NCI-H524 (cell line): ENCODE measurements at regions not wholly inside any gene's neighbourhood (a gene's known extent, or its start where the extent isn't known, plus 50 kb on each side); places are given as distances from the start of the nearest gene placed in this dataset.
A peak's percentile ranks its signal among the peaks of the same experiment; 100 is the strongest.
"Not testable (repeated sequence)": the region's sequence is repeated elsewhere in the genome, so short reads cannot be mapped to it uniquely, and the experiment has no call there.

Experiments used
- DNase-seq, 2 experiments: peaks; one replicate each; lab custom pipeline; 2025; lab: John Stamatoyannopoulos, UW

DNA sequence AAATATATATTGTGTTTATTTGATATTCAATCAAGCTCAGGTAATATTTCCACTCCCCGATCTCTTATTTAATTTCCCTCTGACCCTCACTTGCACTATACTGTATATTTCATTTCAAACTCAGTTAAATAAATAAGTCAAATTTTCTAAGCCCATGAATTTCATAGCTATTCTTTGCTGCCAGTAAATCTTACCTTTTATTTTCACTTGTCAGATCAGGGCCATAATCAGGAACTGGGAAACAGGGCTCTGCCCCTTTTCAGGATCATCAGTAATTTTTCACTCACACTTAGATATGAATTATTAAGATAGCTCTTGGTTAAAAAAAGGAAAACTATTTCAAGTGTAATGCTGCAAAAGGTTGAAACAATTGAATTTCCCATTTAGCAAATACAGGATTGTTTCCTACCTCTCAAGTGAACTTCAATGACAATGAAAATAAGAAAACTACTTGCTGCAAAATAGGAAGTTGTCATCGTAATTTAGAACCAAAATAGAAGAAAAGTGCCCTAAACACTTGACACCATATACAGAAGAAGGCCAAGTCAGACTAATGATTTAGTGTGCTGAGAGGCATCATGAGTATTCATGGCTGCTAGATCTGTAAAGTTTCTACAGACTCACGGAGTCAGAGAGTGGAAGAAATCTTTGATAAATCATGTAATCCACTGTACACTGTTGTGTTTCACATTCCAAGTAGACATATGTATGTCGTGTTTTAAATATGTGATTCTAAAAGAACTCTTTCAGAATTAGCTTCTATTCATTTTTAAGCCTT lies 316.8 kb upstream of the CNTN5 start:
- DNase-seq, result no peak

DNA sequence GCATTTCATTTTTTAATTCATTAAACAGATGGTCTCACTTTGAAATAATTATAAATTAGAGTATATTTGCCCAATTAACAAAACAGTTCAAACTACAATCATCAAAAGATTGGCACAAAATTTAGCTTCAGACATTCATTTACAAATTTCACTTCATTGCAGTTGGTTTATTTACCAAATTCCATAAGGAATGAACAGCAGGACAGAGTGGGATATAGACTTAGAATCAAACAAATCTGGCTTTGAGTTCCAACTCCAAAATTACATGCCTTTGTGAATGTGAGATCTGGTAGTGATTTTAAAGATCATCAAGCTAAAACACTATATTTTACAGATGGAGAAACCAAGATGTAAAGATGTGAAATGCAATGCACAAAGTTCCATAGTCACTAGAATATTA lies 310.7 kb upstream of the CNTN5 start:
- no peak for DNase-seq

DNA sequence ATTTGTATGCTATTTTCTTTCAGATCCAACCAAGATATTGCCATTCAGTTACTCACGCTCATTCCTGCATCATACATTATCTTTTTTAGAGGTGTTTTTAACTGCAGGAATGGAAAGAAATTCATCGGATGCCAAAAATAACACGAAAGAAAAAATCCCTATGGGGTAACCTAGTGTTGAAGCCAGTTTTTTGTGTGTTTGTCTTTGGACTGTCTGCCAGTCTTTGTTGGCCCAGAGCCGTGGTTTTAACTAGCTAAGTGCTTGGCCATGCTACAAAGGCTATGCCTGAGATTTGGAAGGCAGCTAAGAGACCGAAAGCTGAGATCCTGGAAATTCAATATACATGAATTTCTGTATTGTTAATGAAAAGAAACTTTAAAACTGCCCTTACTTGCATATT lies 309.8 kb upstream of the CNTN5 start:
- DNase-seq, result no peak

- DNase-seq, result no peak
These were observed 299.8 kb upstream of the CNTN5 start for GRCh38 chr11:98720951-98721350.

DNA sequence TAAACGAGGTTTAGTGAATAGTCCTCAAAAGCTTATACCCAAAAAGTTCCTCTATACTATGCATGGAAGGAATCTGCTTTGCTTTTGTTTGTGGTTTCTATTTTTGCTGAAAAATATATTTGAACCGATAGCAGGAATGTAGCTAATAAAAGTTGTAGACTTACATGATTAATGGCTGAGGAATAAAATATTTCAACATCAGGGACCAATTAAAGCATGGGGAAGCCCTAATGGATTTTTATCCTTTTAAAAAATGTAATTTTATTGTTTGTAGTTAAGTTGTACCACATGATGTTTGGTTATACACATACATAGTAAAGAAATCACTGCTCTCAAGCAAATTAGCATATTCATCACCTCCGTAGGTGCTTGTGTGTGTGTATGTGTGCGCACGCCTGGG lies 295.3 kb upstream of the CNTN5 start:
- DNase-seq, result no peak

DNA sequence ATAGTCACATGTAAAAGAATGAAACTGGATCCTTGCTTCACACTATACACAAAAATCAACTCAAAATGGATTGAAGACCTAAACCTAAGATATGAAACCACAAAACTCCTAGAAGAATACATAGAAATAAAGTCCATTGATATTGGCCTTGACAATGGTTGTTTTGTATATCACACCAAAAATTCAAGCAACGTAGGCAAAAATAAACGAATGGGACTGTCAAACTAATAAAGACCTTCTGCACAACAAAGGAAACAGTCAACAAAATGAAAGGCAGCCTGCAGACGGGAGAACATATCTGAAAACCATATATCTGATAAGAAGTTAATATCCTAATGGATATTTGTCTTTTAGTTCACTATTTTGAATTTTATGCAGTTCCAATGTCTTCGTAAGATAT lies 292.3 kb upstream of the CNTN5 start:
- no peak for DNase-seq

DNA sequence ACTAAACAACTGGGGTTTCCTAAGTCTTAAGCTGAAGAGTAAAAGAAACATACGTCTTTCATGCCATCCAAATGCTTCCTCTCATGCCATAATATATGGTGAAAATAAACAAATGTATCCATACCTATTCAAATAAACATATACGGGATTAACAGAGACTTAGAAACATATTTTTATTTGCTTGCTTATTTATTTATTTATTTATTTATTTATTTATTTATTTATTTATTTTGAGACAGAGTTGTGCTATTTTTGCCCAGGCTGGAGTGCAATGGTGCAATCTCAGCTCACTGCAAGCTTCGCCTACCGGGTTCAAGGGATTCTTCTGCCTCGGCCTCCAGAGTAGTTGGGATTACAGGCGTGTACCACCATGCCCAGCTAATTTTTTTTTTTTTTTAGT lies 291.6 kb upstream of the CNTN5 start:
- no peak for DNase-seq

DNA sequence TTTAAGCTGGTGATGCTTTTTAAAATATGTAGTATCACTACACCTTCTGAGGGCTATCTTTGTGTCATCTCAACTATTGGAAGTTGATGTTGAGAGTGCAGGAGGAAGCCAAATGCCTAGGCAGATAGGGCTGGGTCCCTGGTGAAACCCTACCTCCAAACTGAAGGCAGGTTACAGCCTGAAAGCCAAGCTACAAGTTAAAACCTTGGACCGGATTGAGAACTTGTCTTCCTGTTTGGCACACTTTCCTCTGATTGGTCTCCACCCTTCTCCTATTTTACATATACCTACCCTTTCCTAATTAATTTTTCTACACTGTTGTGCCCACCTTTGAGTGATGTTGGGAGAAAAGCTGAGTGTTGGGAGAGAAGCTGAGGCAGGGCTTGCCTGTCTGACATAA lies 287.8 kb upstream of the CNTN5 start:
- DNase-seq, result no peak

DNA sequence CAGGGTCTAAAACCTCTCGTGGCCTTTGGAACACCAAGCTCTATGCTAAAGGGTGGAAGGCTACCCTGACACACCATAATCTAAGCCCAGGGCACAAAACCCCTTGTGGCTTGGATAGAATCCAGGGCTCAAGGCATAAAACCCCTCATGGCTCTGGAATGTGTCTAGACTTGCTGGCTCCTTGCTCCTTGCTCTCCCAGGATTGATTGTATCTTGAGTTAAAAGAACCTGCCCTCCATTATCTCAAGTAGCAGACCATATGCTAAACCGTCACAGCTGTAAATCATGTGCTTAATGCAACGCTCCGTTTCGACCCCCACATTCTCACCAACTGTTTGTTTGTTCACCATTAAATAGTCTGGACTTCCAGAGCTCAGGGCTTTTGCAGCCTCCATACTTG lies 287.4 kb upstream of the CNTN5 start:
- DNase-seq, result peak; percentile 72 to 89

GRCh38 chr11:98734686-98735085 lies 286.1 kb upstream of the CNTN5 start:
- no peak for DNase-seq

DNA sequence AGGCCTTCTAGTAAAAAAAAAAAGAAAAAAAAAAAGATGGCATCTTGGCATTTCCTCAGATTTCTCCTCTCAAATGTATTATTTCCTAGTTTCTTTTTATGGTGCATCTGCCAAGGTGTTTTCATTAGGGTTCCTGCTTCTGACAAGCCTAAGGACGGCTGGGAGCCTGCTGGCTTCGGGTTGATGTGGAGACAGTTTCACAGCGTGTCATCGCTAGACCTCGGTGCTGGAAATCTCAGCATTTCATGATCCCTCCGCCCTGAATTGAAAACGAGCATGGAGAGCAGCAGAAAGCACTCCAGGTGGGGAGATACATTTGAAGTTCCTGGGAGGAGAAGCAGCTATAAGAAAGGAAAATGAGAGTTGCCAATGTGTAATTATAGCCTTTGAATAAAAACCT lies 283.9 kb upstream of the CNTN5 start:
- DNase-seq, result no peak

- no peak for DNase-seq
These were observed 280.4 kb upstream of the CNTN5 start for GRCh38 chr11:98740321-98740720.

GRCh38 chr11:98763446-98763845 lies 257.3 kb upstream of the CNTN5 start:
- DNase-seq, result not testable (repeated sequence)

- DNase-seq, result peak in 1 of 2 experiments; percentile 10
These were observed 253.8 kb upstream of the CNTN5 start for GRCh38 chr11:98766903-98767302.

DNA sequence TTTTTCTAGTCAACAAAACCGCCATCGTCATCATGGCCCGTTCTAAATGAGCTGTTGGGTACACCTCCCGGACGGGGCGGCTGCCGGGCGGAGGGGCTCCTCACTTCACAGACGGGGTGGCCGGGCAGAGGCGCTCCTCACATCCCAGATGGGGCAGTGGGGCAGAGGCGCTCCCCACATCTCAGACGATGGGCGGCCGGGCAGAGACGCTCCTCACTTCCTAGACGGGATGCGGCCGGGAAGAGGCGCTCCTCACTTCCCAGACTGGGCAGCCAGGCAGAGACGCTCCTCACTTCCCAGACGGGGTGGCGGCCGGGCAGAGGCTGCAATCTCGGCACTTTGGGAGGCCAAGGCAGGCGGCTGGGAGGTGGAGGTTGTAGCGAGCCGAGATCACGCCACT lies 250.7 kb upstream of the CNTN5 start:
- not testable (repeated sequence) for DNase-seq

DNA sequence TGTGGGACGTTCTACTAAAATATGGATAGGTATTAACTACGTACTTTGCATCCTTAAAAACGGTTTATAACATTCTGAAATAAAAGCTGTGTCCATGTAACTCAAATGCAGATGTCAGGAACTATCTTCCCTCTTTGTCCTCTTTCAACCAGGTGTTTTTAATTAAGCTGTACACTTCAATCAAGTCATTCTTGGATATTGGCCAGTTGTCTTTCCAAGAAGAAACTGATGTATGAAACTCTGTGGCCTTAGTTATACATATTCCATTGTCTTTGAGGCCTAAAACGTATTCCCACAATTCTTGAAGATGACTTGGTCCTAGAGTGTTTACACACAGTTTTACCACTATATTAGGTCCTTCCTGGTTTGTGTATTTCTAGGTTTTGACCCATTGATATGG lies 249.0 kb upstream of the CNTN5 start:
- DNase-seq, result no peak

- peak in 1 of 2 experiments; percentile 50 for DNase-seq
These were observed 247.9 kb upstream of the CNTN5 start for GRCh38 chr11:98772893-98773292.

DNA sequence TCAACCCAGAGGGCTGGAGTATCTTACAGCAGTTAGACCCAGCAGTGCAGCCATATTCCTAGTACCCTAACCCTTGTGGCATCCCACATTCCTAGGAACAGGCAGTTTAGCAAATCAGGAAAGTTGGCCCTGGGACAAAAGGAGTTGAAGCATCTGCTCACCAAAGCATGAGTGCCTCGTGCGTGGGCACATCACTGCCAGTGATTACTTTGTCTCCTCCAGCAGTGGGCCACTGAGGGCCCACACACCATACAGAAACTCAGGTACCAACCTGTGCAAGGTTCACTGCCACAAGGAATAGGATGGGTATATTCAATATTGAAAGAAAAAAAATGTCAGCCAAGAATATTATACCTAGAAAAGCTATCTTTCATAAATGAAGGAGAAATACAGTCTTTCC lies 227.5 kb upstream of the CNTN5 start:
- no peak for DNase-seq

GRCh38 chr11:98798333-98798732 lies 222.4 kb upstream of the CNTN5 start:
- DNase-seq, result no peak

DNA sequence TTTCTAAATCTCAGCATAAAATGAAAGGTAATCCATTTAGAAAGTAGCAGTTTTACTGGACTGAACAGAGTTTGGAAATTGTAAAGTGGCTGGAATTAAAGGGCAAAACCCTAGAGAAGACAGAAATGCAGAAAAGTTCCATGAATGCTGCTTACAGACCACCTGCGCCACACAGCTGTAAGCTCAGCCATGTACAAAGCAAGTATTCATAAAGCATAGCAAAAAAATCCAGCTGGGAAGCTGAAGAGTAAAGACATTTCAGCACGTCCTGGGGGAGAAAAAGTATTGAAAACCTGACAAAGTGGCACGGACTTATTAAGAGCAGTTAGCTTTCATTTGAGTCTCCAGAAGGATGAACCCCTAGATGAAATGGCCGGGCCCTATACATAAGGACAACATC lies 220.1 kb upstream of the CNTN5 start:
- no peak for DNase-seq

- no peak for DNase-seq
These were observed 191.6 kb upstream of the CNTN5 start for GRCh38 chr11:98828986-98829708.

GRCh38 chr11:98829971-98830370 lies 190.8 kb upstream of the CNTN5 start:
- no peak for DNase-seq

GRCh38 chr11:98834776-98835175 lies 186.0 kb upstream of the CNTN5 start:
- DNase-seq, result no peak

GRCh38 chr11:98835335-98835734 lies 185.4 kb upstream of the CNTN5 start:
- no peak for DNase-seq
